GM12873 (cell line): ENCODE measurements at regions not wholly inside any gene's neighbourhood (a gene's known extent, or its start where the extent isn't known, plus 50 kb on each side); places are given as distances from the start of the nearest gene placed in this dataset.

Experiments used
- TF ChIP-seq, protein P1 (sequence below): IDR thresholded peaks from 2 replicates; pipeline ENCODE4 v1.5.1; 2012; ENCODE audit warnings: low read depth, mild to moderate bottlenecking, moderate library complexity, low read length, control low read depth; ENCODE audit not compliant: insufficient read depth; ENCODE audit errors: missing control alignments

DNA sequence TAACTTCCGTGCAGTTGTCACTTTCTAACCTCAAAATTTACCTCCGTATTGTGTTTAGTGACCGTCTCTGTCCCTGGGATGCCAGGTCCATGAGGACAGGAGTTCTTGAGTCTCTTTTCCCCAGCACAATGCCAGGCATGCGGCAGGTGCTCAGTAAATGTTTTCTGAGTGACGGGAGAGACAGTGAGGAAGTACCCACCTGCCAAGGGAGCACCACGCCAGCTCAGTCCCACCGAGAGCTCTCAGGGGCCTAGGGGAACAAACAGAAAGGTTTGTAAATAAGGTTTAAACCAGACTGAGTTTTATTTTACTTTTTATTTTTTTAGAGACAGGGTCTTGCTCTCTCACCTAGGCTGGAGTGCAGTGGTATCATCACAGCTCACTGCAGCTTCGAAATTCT, 81.5 kb upstream of the NKX1-1 start:
- TF ChIP-seq, protein P1, sequence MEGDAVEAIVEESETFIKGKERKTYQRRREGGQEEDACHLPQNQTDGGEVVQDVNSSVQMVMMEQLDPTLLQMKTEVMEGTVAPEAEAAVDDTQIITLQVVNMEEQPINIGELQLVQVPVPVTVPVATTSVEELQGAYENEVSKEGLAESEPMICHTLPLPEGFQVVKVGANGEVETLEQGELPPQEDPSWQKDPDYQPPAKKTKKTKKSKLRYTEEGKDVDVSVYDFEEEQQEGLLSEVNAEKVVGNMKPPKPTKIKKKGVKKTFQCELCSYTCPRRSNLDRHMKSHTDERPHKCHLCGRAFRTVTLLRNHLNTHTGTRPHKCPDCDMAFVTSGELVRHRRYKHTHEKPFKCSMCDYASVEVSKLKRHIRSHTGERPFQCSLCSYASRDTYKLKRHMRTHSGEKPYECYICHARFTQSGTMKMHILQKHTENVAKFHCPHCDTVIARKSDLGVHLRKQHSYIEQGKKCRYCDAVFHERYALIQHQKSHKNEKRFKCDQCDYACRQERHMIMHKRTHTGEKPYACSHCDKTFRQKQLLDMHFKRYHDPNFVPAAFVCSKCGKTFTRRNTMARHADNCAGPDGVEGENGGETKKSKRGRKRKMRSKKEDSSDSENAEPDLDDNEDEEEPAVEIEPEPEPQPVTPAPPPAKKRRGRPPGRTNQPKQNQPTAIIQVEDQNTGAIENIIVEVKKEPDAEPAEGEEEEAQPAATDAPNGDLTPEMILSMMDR = no peak

DNA sequence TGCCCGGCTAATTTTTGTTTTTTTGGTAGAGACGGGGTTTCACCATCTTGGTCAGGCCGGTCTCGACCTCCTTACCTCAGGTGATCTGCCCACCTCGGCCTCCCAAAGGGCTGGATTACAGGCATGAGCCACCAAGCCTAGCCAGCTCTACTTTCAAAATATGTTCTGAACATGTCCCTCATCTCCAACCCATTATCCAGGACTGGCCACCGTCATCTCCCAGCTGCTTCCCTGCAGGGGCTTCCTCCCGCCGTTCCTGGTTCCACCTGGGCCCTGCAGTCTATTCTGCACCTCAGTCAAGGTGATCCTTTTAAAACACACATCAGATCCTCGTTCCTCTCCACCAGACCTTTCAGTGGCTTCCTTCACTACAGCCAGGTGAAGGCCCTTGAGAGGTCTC, 80.9 kb upstream of the NKX1-1 start:
- TF ChIP-seq, protein P1 = no peak

DNA sequence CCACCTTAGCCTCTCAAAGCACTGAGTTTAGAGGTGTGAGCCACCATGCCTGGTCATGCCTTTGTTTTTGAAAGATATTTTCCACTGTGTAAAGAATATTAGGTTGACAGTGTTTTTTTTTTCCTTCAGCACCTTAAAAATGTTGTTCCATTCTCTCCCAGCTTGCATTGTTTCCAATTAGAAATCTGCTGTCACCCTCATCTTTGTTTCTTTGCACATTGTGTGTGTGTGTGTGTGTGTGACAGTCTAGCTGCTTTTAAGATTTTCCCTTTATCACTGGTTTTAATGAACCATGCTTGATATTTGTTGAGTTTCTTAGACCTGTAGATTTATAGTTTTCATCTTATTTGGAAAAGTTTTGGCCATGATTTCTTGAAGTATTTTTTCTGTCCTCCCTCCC, 79.0 kb upstream of the NKX1-1 start:
- TF ChIP-seq, protein P1 = no peak

DNA sequence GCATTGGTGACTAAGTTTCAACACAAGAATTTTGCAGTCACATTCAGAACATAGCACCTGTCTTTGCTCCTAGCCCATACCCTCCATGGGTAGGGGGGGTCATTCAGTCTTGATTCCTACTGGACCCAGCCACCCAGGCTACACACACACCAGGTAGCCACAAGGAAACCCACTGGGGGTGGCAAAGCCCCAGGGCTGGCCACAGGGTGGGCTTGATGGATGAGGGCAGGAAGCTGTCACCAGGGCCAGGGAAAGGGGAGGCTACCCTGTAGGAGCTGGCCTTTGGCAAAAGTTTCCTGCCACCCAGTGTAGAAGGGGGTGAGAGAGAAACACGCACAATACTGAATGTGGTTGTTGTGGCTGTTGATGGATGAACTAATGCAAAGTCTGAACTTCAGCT, 74.5 kb upstream of the NKX1-1 start:
- TF ChIP-seq, protein P1 = no peak

DNA sequence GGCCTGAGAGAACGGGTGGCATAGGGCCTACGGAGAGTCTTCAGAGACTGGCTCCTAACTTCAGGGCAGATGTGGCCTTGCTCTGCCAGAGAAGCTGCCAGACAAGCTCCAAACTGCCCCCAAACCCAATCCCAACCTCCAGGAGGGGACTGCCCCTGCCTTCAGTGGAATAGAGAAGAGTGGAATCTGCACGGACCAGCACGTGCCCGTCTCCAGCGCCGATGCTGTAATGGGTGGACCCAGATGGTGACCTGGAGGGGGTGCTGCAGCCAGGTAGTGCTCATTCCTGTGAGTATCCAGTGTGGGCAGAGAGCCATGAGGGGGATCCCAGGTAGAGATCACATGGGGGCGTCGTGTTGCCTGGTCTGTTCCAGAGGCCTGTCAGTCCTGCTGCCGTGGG, 73.2 kb upstream of the NKX1-1 start:
- TF ChIP-seq, protein P1 = no peak

DNA sequence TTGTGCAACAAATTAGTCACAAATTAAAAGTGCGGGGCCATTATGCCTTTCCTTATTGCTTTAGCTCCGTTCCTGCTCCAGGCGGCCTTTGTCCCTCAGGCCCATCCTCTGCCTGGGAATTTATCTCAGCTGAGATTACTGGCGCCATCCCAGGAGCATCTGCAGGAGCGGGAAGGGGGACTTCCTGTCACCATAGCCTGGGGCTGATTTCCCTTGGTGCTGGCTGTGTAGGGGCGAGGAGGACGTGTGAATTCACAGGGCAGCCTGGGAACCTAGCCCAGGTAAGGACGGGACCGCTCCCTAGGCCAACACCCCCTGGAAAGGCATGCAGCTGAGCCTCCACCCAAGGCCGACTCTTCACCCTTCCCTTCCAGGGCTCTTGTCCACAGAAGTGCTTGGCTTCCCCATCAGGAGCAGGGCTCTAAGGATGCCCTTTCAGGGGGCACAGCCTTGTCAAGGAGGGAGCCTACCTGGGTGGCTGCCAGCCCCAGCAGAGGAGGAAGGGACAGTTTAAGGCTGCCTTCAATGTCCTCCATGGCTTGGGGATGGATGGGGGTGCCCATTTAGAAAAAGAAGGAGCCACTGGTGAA, 72.6 kb upstream of the NKX1-1 start:
- TF ChIP-seq, protein P1 = no peak

DNA sequence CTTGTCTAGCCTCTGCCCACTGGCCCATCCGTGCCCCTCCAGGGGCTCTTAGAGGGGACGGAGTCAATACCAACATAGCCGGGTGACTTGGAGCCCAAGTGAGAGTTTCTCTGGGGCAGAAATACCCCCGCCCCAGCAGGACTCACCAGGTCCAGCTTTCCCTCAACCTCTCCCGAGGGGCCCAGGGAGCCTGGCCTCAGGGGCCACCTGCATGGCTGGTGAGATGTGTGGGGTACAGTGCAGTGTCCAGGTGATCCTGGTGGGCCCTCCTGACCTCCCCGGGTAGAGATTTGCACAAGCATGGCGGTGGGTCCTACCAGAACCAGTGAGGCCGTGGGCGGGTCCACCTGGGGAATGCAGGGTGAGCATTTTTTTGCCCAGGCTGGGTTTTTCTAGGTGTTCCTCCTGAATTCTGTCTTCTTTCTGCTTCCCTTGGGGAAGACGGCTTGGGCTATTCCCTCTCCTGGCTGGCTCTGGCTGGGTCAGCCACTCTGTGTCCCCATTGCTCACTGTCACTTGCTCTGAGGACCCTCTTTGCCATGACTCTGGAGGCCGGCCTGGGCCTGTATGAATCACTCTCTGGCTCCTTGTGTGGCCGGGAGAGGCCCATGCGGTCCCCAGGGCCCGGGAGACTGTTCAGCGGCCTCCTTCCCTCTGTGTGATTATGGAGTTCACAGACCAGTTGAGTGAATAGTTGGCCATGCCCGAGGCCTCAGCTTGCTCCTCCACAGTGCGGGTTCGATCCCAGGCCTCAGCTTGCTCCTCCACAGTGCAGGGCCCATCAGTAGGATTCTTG, 71.0 kb upstream of the NKX1-1 start:
- TF ChIP-seq, protein P1 = no peak
